HEK293 (cell line): ENCODE measurements at regions not wholly inside any gene's neighbourhood (a gene's known extent, or its start where the extent isn't known, plus 50 kb on each side); places are given as distances from the start of the nearest gene placed in this dataset.

Experiments used
- CTCF ChIA-PET: fragments of 350-600 bp; formaldehyde crosslinking; extraction: SDS; loops from one replicate; lab custom pipeline; 2021; ENCODE audit warnings: antibody characterized with exemption; lab: Yijun Ruan, JAX
- POLR2A ChIA-PET: fragments of 300-600 bp; formaldehyde crosslinking; extraction: SDS; loops from one replicate; lab custom pipeline; 2020; ENCODE audit warnings: antibody characterized with exemption, inconsistent platforms; lab: Yijun Ruan, JAX
- H3K27ac ChIP-seq: fragments of 200-500 bp; sonication (Bioruptor generic); 2 replicates; pipeline ENCODE4 v1.5.1; 2014; ENCODE audit warnings: low read depth, low read length, control low read depth, inconsistent platforms; ENCODE audit errors: extremely low read depth
- H3K36me3 ChIP-seq, 2 experiments: fragments of 200-500 bp in 1 of 2; sonication (Bioruptor generic) in 1 of 2; 1 replicate in 1 of 2; 2 replicates in 1 of 2; pipeline ENCODE4 v1.5.1; 2014 to 2017; ENCODE audit warnings: inconsistent platforms in 2 of 2, low read length in 2 of 2; ENCODE audit not compliant: control insufficient read depth in 2 of 2, insufficient read depth in 1 of 2
- H3K4me1 ChIP-seq: fragments of 200-500 bp; sonication (Bioruptor generic); 2 replicates; pipeline ENCODE4 v1.5.1; 2014; ENCODE audit warnings: mild to moderate bottlenecking, low read length, inconsistent platforms; ENCODE audit not compliant: control insufficient read depth, insufficient read depth
- H3K4me3 ChIP-seq: 2 replicates; pipeline ENCODE4 v1.5.1; 2011; ENCODE audit warnings: low read depth, mild to moderate bottlenecking, control low read depth, low read length, moderate library complexity
- H3K9me3 ChIP-seq: fragments of 200-500 bp; sonication (Bioruptor generic); 2 replicates; pipeline ENCODE4 v1.5.1; 2014; ENCODE audit warnings: low read depth, low read length, inconsistent platforms; ENCODE audit not compliant: control insufficient read depth, insufficient read depth
- KLF16 ChIP-seq: fragments of 450-650 bp; formaldehyde crosslinking; IDR thresholded peaks from 2 replicates; pipeline ENCODE4 v1.5.1; 2017; ENCODE audit warnings: missing biosample characterization, missing genetic modification characterization
- ZBTB26 ChIP-seq: fragments of 450-650 bp; formaldehyde crosslinking; optimal IDR thresholded peaks from 2 replicates; pipeline ENCODE3; 2016; ENCODE audit warnings: missing biosample characterization, mild to moderate bottlenecking, missing genetic modification characterization
- ZBTB48 ChIP-seq: fragments of 450-650 bp; formaldehyde crosslinking; IDR thresholded peaks from 2 replicates; pipeline ENCODE4 v1.5.1; 2016; ENCODE audit warnings: missing biosample characterization, missing genetic modification characterization
- ZFP3 ChIP-seq: fragments of 450-650 bp; formaldehyde crosslinking; IDR thresholded peaks from 2 replicates; pipeline ENCODE4 v1.5.1; 2016; ENCODE audit warnings: low read depth, missing biosample characterization, missing genetic modification characterization
- ZFP41 ChIP-seq: fragments of 450-650 bp; formaldehyde crosslinking; IDR thresholded peaks from 2 replicates; pipeline ENCODE4 v1.5.1; 2016; ENCODE audit warnings: missing biosample characterization, missing genetic modification characterization, borderline replicate concordance
- ZNF10 ChIP-seq: fragments of 450-650 bp; formaldehyde crosslinking; IDR thresholded peaks from 2 replicates; pipeline ENCODE4 v1.5.1; 2017; ENCODE audit warnings: missing biosample characterization, missing genetic modification characterization
- ZNF221 ChIP-seq: fragments of 450-650 bp; formaldehyde crosslinking; IDR thresholded peaks from 2 replicates; pipeline ENCODE4 v1.5.1; 2017; ENCODE audit warnings: missing biosample characterization, missing genetic modification characterization, borderline replicate concordance
- ZNF280D ChIP-seq: fragments of 450-650 bp; formaldehyde crosslinking; IDR thresholded peaks from 2 replicates; pipeline ENCODE4 v1.5.1; 2016; ENCODE audit warnings: missing biosample characterization, missing genetic modification characterization
- ZNF292 ChIP-seq: fragments of 450-650 bp; formaldehyde crosslinking; IDR thresholded peaks from 2 replicates; pipeline ENCODE4 v1.5.1; 2016; ENCODE audit warnings: low read depth, missing biosample characterization, missing genetic modification characterization, borderline replicate concordance
- ZNF350 ChIP-seq: fragments of 450-650 bp; formaldehyde crosslinking; IDR thresholded peaks from 2 replicates; pipeline ENCODE4 v1.5.0; 2017; ENCODE audit warnings: missing biosample characterization, mild to moderate bottlenecking, missing genetic modification characterization
- ZNF391 ChIP-seq: fragments of 450-650 bp; formaldehyde crosslinking; IDR thresholded peaks from 2 replicates; pipeline ENCODE4 v1.5.1; 2016; ENCODE audit warnings: low read depth, missing biosample characterization, missing genetic modification characterization, borderline replicate concordance
- ZNF513 ChIP-seq: fragments of 450-650 bp; IDR thresholded peaks from 2 replicates; pipeline ENCODE4 v1.5.1; 2018; ENCODE audit warnings: missing biosample characterization, missing genetic modification characterization
- ZNF549 ChIP-seq: fragments of 450-650 bp; IDR thresholded peaks from 2 replicates; pipeline ENCODE4 v1.5.1; 2018; ENCODE audit warnings: missing biosample characterization, missing genetic modification characterization, mild to moderate bottlenecking, inconsistent platforms, moderate library complexity
- ZNF621 ChIP-seq: fragments of 450-650 bp; formaldehyde crosslinking; IDR thresholded peaks from 2 replicates; pipeline ENCODE4 v1.5.1; 2017; ENCODE audit warnings: missing biosample characterization, missing genetic modification characterization
- ZNF626 ChIP-seq: fragments of 450-650 bp; sonication (Bioruptor Pico); formaldehyde crosslinking; IDR thresholded peaks from 2 replicates; pipeline ENCODE4 v1.5.1; 2018; ENCODE audit warnings: missing biosample characterization, missing genetic modification characterization, inconsistent platforms
- ZNF664 ChIP-seq: fragments of 450-650 bp; formaldehyde crosslinking; IDR thresholded peaks from 2 replicates; pipeline ENCODE4 v1.5.1; 2016; ENCODE audit warnings: missing biosample characterization, missing genetic modification characterization
- ZNF677 ChIP-seq: fragments of 450-650 bp; IDR thresholded peaks from 2 replicates; pipeline ENCODE4 v1.5.0; 2018; ENCODE audit warnings: missing biosample characterization, mild to moderate bottlenecking, missing genetic modification characterization, moderate library complexity
- TF ChIP-seq, protein P1 (sequence below): fragments of 450-650 bp; formaldehyde crosslinking; IDR thresholded peaks from 2 replicates; pipeline ENCODE4 v1.5.1; 2016; ENCODE audit warnings: missing biosample characterization, missing genetic modification characterization
- TF ChIP-seq, protein P2 (sequence below): fragments of 450-650 bp; formaldehyde crosslinking; IDR thresholded peaks from 2 replicates; pipeline ENCODE4 v1.5.1; 2016; ENCODE audit warnings: missing biosample characterization, missing genetic modification characterization, borderline replicate concordance

DNA sequence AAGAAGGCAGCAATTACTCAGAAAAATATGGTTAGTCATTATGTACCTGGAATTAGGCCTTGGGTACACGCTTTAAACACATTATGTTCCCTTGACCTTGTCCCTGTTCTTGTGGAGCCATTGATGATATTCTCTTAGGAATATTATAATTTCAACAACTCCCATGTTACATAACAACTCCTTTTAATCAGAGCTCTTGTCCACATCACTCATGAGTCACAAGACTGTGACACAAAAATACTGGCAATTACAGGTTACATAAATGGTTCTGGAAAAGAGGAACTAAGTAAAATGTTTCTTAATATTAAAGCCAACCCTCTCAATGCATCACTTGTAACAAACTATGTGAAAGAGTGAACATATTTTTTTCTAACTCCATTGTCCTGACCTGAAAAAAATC lies 143.8 kb upstream of the PCLO start:
- POLR2A ChIA-PET = no interaction called here
- CTCF ChIA-PET = no interaction called here
- TF ChIP-seq ZNF621 (tag by site-specific recombination) = no peak
- TF ChIP-seq ZNF626 = no peak
- TF ChIP-seq, all 188 proteins: peak for 0
- no peaks in the 10 kb centered on the region for H3K9me3 ChIP-seq
- H3K4me1 ChIP-seq = no peaks in the 10 kb centered on the region
- H3K27ac ChIP-seq = no peak overlapping the region
- no peaks in the 10 kb centered on the region for H3K36me3 ChIP-seq
- H3K4me3 ChIP-seq = no peak overlapping the region

DNA sequence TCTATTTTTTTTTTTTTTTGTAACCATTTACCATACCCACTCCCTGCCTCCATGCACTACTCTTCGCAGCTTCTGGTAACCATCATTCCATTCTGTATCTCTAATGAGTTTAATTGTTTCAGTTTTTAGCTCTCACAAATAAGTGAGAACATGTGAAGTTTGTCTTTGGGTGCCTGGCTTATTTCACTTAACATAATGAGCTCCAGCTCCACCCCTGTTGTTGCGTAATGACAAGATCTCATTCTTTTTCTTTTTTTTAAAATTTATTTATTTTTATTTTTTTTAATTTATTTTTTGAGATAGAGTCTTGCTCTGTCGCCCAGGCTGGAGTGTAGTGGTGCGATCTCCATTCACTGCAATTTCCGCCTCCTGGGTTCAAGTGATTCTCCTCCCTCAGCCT lies 142.3 kb upstream of the PCLO start:
- no peak overlapping the region for H3K27ac ChIP-seq
- H3K4me3 ChIP-seq = no peak overlapping the region
- H3K4me1 ChIP-seq = no peaks in the 10 kb centered on the region
- no peaks in the 10 kb centered on the region for H3K9me3 ChIP-seq
- TF ChIP-seq, protein P1, sequence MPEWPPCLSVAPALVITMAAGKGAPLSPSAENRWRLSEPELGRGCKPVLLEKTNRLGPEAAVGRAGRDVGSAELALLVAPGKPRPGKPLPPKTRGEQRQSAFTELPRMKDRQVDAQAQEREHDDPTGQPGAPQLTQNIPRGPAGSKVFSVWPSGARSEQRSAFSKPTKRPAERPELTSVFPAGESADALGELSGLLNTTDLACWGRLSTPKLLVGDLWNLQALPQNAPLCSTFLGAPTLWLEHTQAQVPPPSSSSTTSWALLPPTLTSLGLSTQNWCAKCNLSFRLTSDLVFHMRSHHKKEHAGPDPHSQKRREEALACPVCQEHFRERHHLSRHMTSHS (tag by site-specific recombination) = no peak
- TF ChIP-seq ZNF280D = no peak
- TF ChIP-seq ZBTB48 (tag by site-specific recombination) = no peak
- H3K36me3 ChIP-seq = no peaks in the 10 kb centered on the region
- ChIA-PET CTCF (interaction anchor here (0.6 kb wide), 1 partner anchor 1572 kb away, joined by 4 read pairs; no protein-coding TSS in a partner anchor), POLR2A (no interaction called here)

DNA sequence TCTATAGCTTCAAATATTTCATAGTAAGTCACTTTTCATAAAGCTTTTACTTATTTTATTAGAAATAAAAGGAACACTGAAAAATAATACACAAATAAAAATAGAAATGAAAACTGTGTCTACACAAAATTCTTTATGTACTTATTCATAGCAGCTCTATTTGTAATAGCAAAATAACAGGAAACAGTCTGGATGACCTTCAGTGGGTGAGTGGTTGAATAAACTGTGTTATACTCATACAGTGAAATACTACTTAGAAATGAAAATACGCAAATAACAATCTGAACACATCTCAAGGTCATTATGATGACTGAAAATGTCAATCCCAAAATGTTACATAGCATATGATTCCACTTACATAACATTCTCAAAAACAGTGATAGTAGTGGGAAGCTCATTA lies 138.7 kb upstream of the PCLO start:
- H3K4me3 ChIP-seq = no peak overlapping the region
- H3K9me3 ChIP-seq = no peaks in the 10 kb centered on the region
- ChIA-PET POLR2A (no interaction called here), CTCF (no interaction called here)
- no peaks in the 10 kb centered on the region for H3K4me1 ChIP-seq
- no peaks in the 10 kb centered on the region for H3K36me3 ChIP-seq
- H3K27ac ChIP-seq = no peak overlapping the region
- no peak for TF ChIP-seq ZFP41 (tag by site-specific recombination)
- no peak for TF ChIP-seq ZNF513
- TF ChIP-seq ZNF677 (tag by site-specific recombination) = no peak
- no peak for TF ChIP-seq ZFP3
- no peak for TF ChIP-seq ZNF350 (tag by site-specific recombination)
- no peak for TF ChIP-seq ZNF10
- TF ChIP-seq ZNF664 = no peak
- no peak for TF ChIP-seq ZNF549 (tag by site-specific recombination)
- TF ChIP-seq ZNF391 = no peak
- TF ChIP-seq ZNF292 = no peak
- no peak for TF ChIP-seq KLF16 (tag by site-specific recombination)
- TF ChIP-seq, protein P2, sequence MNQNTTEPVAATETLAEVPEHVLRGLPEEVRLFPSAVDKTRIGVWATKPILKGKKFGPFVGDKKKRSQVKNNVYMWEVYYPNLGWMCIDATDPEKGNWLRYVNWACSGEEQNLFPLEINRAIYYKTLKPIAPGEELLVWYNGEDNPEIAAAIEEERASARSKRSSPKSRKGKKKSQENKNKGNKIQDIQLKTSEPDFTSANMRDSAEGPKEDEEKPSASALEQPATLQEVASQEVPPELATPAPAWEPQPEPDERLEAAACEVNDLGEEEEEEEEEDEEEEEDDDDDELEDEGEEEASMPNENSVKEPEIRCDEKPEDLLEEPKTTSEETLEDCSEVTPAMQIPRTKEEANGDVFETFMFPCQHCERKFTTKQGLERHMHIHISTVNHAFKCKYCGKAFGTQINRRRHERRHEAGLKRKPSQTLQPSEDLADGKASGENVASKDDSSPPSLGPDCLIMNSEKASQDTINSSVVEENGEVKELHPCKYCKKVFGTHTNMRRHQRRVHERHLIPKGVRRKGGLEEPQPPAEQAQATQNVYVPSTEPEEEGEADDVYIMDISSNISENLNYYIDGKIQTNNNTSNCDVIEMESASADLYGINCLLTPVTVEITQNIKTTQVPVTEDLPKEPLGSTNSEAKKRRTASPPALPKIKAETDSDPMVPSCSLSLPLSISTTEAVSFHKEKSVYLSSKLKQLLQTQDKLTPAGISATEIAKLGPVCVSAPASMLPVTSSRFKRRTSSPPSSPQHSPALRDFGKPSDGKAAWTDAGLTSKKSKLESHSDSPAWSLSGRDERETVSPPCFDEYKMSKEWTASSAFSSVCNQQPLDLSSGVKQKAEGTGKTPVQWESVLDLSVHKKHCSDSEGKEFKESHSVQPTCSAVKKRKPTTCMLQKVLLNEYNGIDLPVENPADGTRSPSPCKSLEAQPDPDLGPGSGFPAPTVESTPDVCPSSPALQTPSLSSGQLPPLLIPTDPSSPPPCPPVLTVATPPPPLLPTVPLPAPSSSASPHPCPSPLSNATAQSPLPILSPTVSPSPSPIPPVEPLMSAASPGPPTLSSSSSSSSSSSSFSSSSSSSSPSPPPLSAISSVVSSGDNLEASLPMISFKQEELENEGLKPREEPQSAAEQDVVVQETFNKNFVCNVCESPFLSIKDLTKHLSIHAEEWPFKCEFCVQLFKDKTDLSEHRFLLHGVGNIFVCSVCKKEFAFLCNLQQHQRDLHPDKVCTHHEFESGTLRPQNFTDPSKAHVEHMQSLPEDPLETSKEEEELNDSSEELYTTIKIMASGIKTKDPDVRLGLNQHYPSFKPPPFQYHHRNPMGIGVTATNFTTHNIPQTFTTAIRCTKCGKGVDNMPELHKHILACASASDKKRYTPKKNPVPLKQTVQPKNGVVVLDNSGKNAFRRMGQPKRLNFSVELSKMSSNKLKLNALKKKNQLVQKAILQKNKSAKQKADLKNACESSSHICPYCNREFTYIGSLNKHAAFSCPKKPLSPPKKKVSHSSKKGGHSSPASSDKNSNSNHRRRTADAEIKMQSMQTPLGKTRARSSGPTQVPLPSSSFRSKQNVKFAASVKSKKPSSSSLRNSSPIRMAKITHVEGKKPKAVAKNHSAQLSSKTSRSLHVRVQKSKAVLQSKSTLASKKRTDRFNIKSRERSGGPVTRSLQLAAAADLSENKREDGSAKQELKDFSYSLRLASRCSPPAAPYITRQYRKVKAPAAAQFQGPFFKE (tag by site-specific recombination) = no peak
- no peak for TF ChIP-seq ZNF221 (tag by site-specific recombination)
- no peak for TF ChIP-seq ZBTB26 (tag by site-specific recombination)
